ENCODE measurements at regions not wholly inside any gene's neighbourhood (a gene's known extent, or its start where the extent isn't known, plus 50 kb on each side); places are given as distances from the start of the nearest gene placed in this dataset.

- peaks cover 8% of the 10 kb centered on the region for H3K4me1 ChIP-seq (ENCODE audit: control insufficient read depth, insufficient read depth, low read length)
- H3K9me3 ChIP-seq (ENCODE audit: control insufficient read depth, insufficient read depth, low read depth, low read length) = no peaks in the 10 kb centered on the region
- H3K27me3 ChIP-seq (ENCODE audit: control insufficient read depth, insufficient read depth, low read length) = no peaks in the 10 kb centered on the region; the same call in 1 of the 2 replicates
- H3K36me3 ChIP-seq (ENCODE audit: control insufficient read depth, insufficient read depth, low read length) = no peaks in the 10 kb centered on the region
- H3K9ac ChIP-seq (ENCODE audit: low read length) = peak overlapping the region; percentile 54
- H3K27ac ChIP-seq (ENCODE audit: low read depth, low read length) = peak overlapping the region; percentile 12; the same call in 1 of the 2 replicates
- no peak overlapping the region for H3K4me3 ChIP-seq (ENCODE audit: low read depth, low read length)
Measured at GRCh38 chr9:19939734-19940278, 151.0 kb upstream of the SLC24A2 start.

GRCh38 chr9:19938990-19939733, 150.3 kb upstream of the SLC24A2 start:
- Histone ChIP-seq H3K27me3 (ENCODE audit: control insufficient read depth, insufficient read depth, low read length) (no peaks in the 10 kb centered on the region; the same call in 1 of the 2 replicates), H3K36me3 (ENCODE audit: control insufficient read depth, insufficient read depth, low read length) (no peaks in the 10 kb centered on the region), H3K27ac (ENCODE audit: low read depth, low read length) (no peak overlapping the region; the same call in 1 of the 2 replicates), H3K9me3 (ENCODE audit: control insufficient read depth, insufficient read depth, low read depth, low read length) (no peaks in the 10 kb centered on the region), H3K4me3 (ENCODE audit: low read depth, low read length) (no peak overlapping the region), H3K9ac (ENCODE audit: low read length) (no peak overlapping the region), H3K4me1 (ENCODE audit: control insufficient read depth, insufficient read depth, low read length) (peaks cover 8% of the 10 kb centered on the region)

GRCh38 chr9:19937121-19937520, 148.3 kb upstream of the SLC24A2 start:
- Histone ChIP-seq H3K9me3 (ENCODE audit: control insufficient read depth, insufficient read depth, low read depth, low read length) (no peaks in the 10 kb centered on the region), H3K27ac (ENCODE audit: low read depth, low read length) (no peak overlapping the region), H3K27me3 (ENCODE audit: control insufficient read depth, insufficient read depth, low read length) (peaks cover 7% of the 10 kb centered on the region; the same call in 1 of the 2 replicates), H3K4me1 (ENCODE audit: control insufficient read depth, insufficient read depth, low read length) (peaks cover 8% of the 10 kb centered on the region), H3K36me3 (ENCODE audit: control insufficient read depth, insufficient read depth, low read length) (no peaks in the 10 kb centered on the region), H3K9ac (ENCODE audit: low read length) (no peak overlapping the region), H3K4me3 (ENCODE audit: low read depth, low read length) (no peak overlapping the region)

- H3K27me3 ChIP-seq (ENCODE audit: control insufficient read depth, insufficient read depth, low read length) = peaks cover 7% of the 10 kb centered on the region; the same call in 1 of the 2 replicates
- peaks cover 8% of the 10 kb centered on the region for H3K4me1 ChIP-seq (ENCODE audit: control insufficient read depth, insufficient read depth, low read length)
- H3K9me3 ChIP-seq (ENCODE audit: control insufficient read depth, insufficient read depth, low read depth, low read length) = no peaks in the 10 kb centered on the region
- no peaks in the 10 kb centered on the region for H3K36me3 ChIP-seq (ENCODE audit: control insufficient read depth, insufficient read depth, low read length)
- no peak overlapping the region for H3K27ac ChIP-seq (ENCODE audit: low read depth, low read length)
- no peak overlapping the region for H3K9ac ChIP-seq (ENCODE audit: low read length)
- H3K4me3 ChIP-seq (ENCODE audit: low read depth, low read length) = no peak overlapping the region
Measured at GRCh38 chr9:19936598-19936997, 147.8 kb upstream of the SLC24A2 start.

- H3K9ac ChIP-seq (ENCODE audit: low read length) = no peak overlapping the region
Measured at GRCh38 chr9:19935422-19935821, 146.6 kb upstream of the SLC24A2 start.

GRCh38 chr9:19934301-19934871, 145.5 kb upstream of the SLC24A2 start:
- H3K4me1 ChIP-seq (ENCODE audit: control insufficient read depth, insufficient read depth, low read length) = peaks cover 5% of the 10 kb centered on the region; the same call in 1 of the 2 replicates
- no peaks in the 10 kb centered on the region for H3K9me3 ChIP-seq (ENCODE audit: control insufficient read depth, insufficient read depth, low read depth, low read length)
- H3K27ac ChIP-seq (ENCODE audit: low read depth, low read length) = no peak overlapping the region
- H3K9ac ChIP-seq (ENCODE audit: low read length) = no peak overlapping the region
- H3K4me3 ChIP-seq (ENCODE audit: low read depth, low read length) = peak overlapping the region; percentile 54
- H3K36me3 ChIP-seq (ENCODE audit: control insufficient read depth, insufficient read depth, low read length) = no peaks in the 10 kb centered on the region
- H3K27me3 ChIP-seq (ENCODE audit: control insufficient read depth, insufficient read depth, low read length) = peaks cover 7% of the 10 kb centered on the region; the same call in 1 of the 2 replicates

More at GRCh38 chr9:19935422-19935821, 146.6 kb upstream of the SLC24A2 start:
- Histone ChIP-seq H3K27ac (ENCODE audit: low read depth, low read length) (no peak overlapping the region), H3K9me3 (ENCODE audit: control insufficient read depth, insufficient read depth, low read depth, low read length) (no peaks in the 10 kb centered on the region), H3K4me1 (ENCODE audit: control insufficient read depth, insufficient read depth, low read length) (peaks cover 5% of the 10 kb centered on the region), H3K27me3 (ENCODE audit: control insufficient read depth, insufficient read depth, low read length) (peaks cover 7% of the 10 kb centered on the region; the same call in 1 of the 2 replicates), H3K36me3 (ENCODE audit: control insufficient read depth, insufficient read depth, low read length) (no peaks in the 10 kb centered on the region), H3K4me3 (ENCODE audit: low read depth, low read length) (no peak overlapping the region)

GRCh38 chr9:19931098-19931890, 142.5 kb upstream of the SLC24A2 start:
- Histone ChIP-seq H3K27me3 (ENCODE audit: control insufficient read depth, insufficient read depth, low read length) (peaks cover 7% of the 10 kb centered on the region; the same call in 1 of the 2 replicates), H3K9me3 (ENCODE audit: control insufficient read depth, insufficient read depth, low read depth, low read length) (no peaks in the 10 kb centered on the region), H3K9ac (ENCODE audit: low read length) (no peak overlapping the region), H3K27ac (ENCODE audit: low read depth, low read length) (no peak overlapping the region), H3K36me3 (ENCODE audit: control insufficient read depth, insufficient read depth, low read length) (no peaks in the 10 kb centered on the region), H3K4me1 (ENCODE audit: control insufficient read depth, insufficient read depth, low read length) (peaks cover 14% of the 10 kb centered on the region), H3K4me3 (ENCODE audit: low read depth, low read length) (no peak overlapping the region)

GRCh38 chr9:19927560-19927959, 138.7 kb upstream of the SLC24A2 start:
- H3K27me3 ChIP-seq (ENCODE audit: control insufficient read depth, insufficient read depth, low read length) = peaks cover 7% of the 10 kb centered on the region; the same call in 1 of the 2 replicates
- H3K36me3 ChIP-seq (ENCODE audit: control insufficient read depth, insufficient read depth, low read length) = no peaks in the 10 kb centered on the region
- no peak overlapping the region for H3K4me3 ChIP-seq (ENCODE audit: low read depth, low read length)
- peaks cover 11% of the 10 kb centered on the region for H3K4me1 ChIP-seq (ENCODE audit: control insufficient read depth, insufficient read depth, low read length)
- H3K9me3 ChIP-seq (ENCODE audit: control insufficient read depth, insufficient read depth, low read depth, low read length) = no peaks in the 10 kb centered on the region
- peak overlapping the region; percentile 76 for H3K9ac ChIP-seq (ENCODE audit: low read length)
- no peak overlapping the region for H3K27ac ChIP-seq (ENCODE audit: low read depth, low read length)

- no peaks in the 10 kb centered on the region for H3K9me3 ChIP-seq (ENCODE audit: control insufficient read depth, insufficient read depth, low read depth, low read length)
- peak overlapping the region; percentile 76 for H3K9ac ChIP-seq (ENCODE audit: low read length)
- H3K27ac ChIP-seq (ENCODE audit: low read depth, low read length) = no peak overlapping the region; the same call in 1 of the 2 replicates
- peak overlapping the region; percentile 52; the same call in 1 of the 2 replicates for H3K4me3 ChIP-seq (ENCODE audit: low read depth, low read length)
- peaks cover 7% of the 10 kb centered on the region; the same call in 1 of the 2 replicates for H3K27me3 ChIP-seq (ENCODE audit: control insufficient read depth, insufficient read depth, low read length)
- peaks cover 11% of the 10 kb centered on the region for H3K4me1 ChIP-seq (ENCODE audit: control insufficient read depth, insufficient read depth, low read length)
- no peaks in the 10 kb centered on the region for H3K36me3 ChIP-seq (ENCODE audit: control insufficient read depth, insufficient read depth, low read length)
Measured at GRCh38 chr9:19926774-19927173, 137.9 kb upstream of the SLC24A2 start.

- Histone ChIP-seq H3K4me1 (ENCODE audit: control insufficient read depth, insufficient read depth, low read length) (peaks cover 11% of the 10 kb centered on the region), H3K36me3 (ENCODE audit: control insufficient read depth, insufficient read depth, low read length) (no peaks in the 10 kb centered on the region), H3K9me3 (ENCODE audit: control insufficient read depth, insufficient read depth, low read depth, low read length) (no peaks in the 10 kb centered on the region), H3K4me3 (ENCODE audit: low read depth, low read length) (peak overlapping the region; percentile 52), H3K27ac (ENCODE audit: low read depth, low read length) (no peak overlapping the region; the same call in 1 of the 2 replicates), H3K9ac (ENCODE audit: low read length) (peak overlapping the region; percentile 76), H3K27me3 (ENCODE audit: control insufficient read depth, insufficient read depth, low read length) (peaks cover 7% of the 10 kb centered on the region; the same call in 1 of the 2 replicates)
Measured at GRCh38 chr9:19925674-19926503, 137.1 kb upstream of the SLC24A2 start.
